B cell (primary cell): ENCODE measurements at regions not wholly inside any gene's neighbourhood (a gene's known extent, or its start where the extent isn't known, plus 50 kb on each side); places are given as distances from the start of the nearest gene placed in this dataset.

ENCODE experiments used
- ATAC-seq: fragments of 200-7000 bp; cut with Tn5 transposase; one replicate; pipeline ENCODE4 v1.10.0; 2021; ENCODE audit warnings: low read depth, mild to moderate bottlenecking, moderate number of reproducible peaks, moderate library complexity
- CTCF ChIA-PET: fragments of 350-600 bp; sonication (Branson Sonifier 250); formaldehyde crosslinking; loops from one replicate; lab custom pipeline; 2021; ENCODE audit warnings: antibody characterized with exemption, inconsistent platforms; lab: Charles Lee
- POLR2A ChIA-PET: fragments of 350-600 bp; sonication (Branson Sonifier 250); formaldehyde crosslinking; loops from one replicate; lab custom pipeline; 2021; ENCODE audit warnings: antibody characterized with exemption; lab: Charles Lee
- DNase-seq: peaks from one replicate; pipeline ENCODE4 v3.0.0; 2013
- H2AFZ ChIP-seq: 2 replicates; pipeline ENCODE4 v1.6.1; 2012; ENCODE audit warnings: mild to moderate bottlenecking, low read depth, low read length; ENCODE audit not compliant: insufficient read depth, poor library complexity, severe bottlenecking
- H3K27ac ChIP-seq, 2 donors: 1 replicate in 1 of 2; 2 replicates in 1 of 2; pipeline ENCODE4 v1.5.1; 2012 to 2013; ENCODE audit warnings: low read length in 2 of 2, mild to moderate bottlenecking in 2 of 2, moderate library complexity in 1 of 2
- H3K27me3 ChIP-seq, 4 experiments: fragments of 200-600 bp in 1 of 4; sonication (generic) in 1 of 4; replicated peaks in 1 of 4; 1 replicate in 2 of 4; 2 replicates in 2 of 4; pipeline versions ENCODE4 v1.6.1 to v1.7.0; 2013 to 2016; ENCODE audit warnings: low read length in 3 of 4, mild to moderate bottlenecking in 2 of 4, mixed read lengths in 1 of 4, moderate library complexity in 1 of 4; ENCODE audit not compliant: insufficient read depth in 4 of 4, control insufficient read depth in 3 of 4; ENCODE audit errors: control extremely low read depth in 1 of 4
- H3K36me3 ChIP-seq, 2 experiments: replicated peaks in 1 of 2; 1 replicate in 1 of 2; 2 replicates in 1 of 2; pipeline versions ENCODE4 v1.6.1 to v1.7.1; 2013; ENCODE audit warnings: low read length in 1 of 2; ENCODE audit not compliant: insufficient read depth in 2 of 2, control insufficient read depth in 1 of 2; ENCODE audit errors: control extremely low read depth in 1 of 2, extremely low read depth in 1 of 2
- H3K4me1 ChIP-seq, 2 donors: fragments of 200-600 bp in 1 of 2; sonication (generic) in 1 of 2; 1 replicate in 1 of 2; 2 replicates in 1 of 2; pipeline versions ENCODE4 v1.5.1 to v1.6.1; 2013 to 2017; ENCODE audit warnings: low read length in 2 of 2; ENCODE audit not compliant: control insufficient read depth in 2 of 2, insufficient read depth in 2 of 2
- H3K4me2 ChIP-seq: replicated peaks from 2 replicates; pipeline ENCODE3; 2012; ENCODE audit warnings: mild to moderate bottlenecking, low read depth, low read length; ENCODE audit not compliant: poor library complexity, severe bottlenecking
- H3K4me3 ChIP-seq, 5 experiments: fragments of 200-600 bp in 1 of 5; sonication (generic) in 1 of 5; 1 replicate in 3 of 5; 2 replicates in 2 of 5; pipeline versions ENCODE4 v1.5.1 to v1.7.0; 2011 to 2016; ENCODE audit warnings: low read length in 4 of 5, mild to moderate bottlenecking in 4 of 5, low read depth in 2 of 5, control low read depth in 1 of 5, moderate library complexity in 1 of 5; ENCODE audit not compliant: insufficient read depth in 1 of 5; ENCODE audit errors: control extremely low read depth in 1 of 5, extremely low read depth in 1 of 5
- H3K79me2 ChIP-seq: fragments of 200-600 bp; sonication (generic); one replicate; pipeline ENCODE4 v1.6.0; 2016; ENCODE audit warnings: low read length; ENCODE audit not compliant: control insufficient read depth, insufficient read depth
- H3K9ac ChIP-seq: fragments of 200-600 bp; sonication (generic); 2 replicates; pipeline ENCODE4 v1.6.1; 2017; ENCODE audit warnings: mild to moderate bottlenecking, low read length, moderate library complexity
- H3K9me3 ChIP-seq, 3 donors: one replicate each; pipeline versions ENCODE4 v1.6.1 to v1.7.1; 2013; ENCODE audit warnings: low read length in 2 of 3; ENCODE audit not compliant: control insufficient read depth in 2 of 3, insufficient read depth in 1 of 3; ENCODE audit errors: control extremely low read depth in 1 of 3
- H4K20me1 ChIP-seq: 2 replicates; pipeline ENCODE4 v1.6.0; 2012; ENCODE audit warnings: mild to moderate bottlenecking, low read length; ENCODE audit not compliant: insufficient read depth, control insufficient read depth, poor library complexity, severe bottlenecking
- H3K27ac Mint-ChIP-seq: one replicate; pipeline ENCODE4 v1.8.0; 2021; ENCODE audit warnings: mixed read lengths
- H3K27me3 Mint-ChIP-seq: one replicate; pipeline ENCODE4 v1.8.0; 2021; ENCODE audit warnings: mixed read lengths
- H3K4me1 Mint-ChIP-seq: one replicate; pipeline ENCODE4 v1.8.0; 2021; ENCODE audit warnings: mixed read lengths
- H3K4me3 Mint-ChIP-seq: one replicate; pipeline ENCODE4 v1.8.0; 2021; ENCODE audit warnings: mixed read lengths
- H3K9me3 Mint-ChIP-seq: one replicate; pipeline ENCODE4 v1.8.0; 2022; ENCODE audit warnings: mixed read lengths; ENCODE audit not compliant: insufficient read depth
- CTCF ChIP-seq: fragments of 200-600 bp; IDR thresholded peaks from one replicate; pipeline ENCODE4 v1.8.0; 2022; ENCODE audit warnings: antibody characterized with exemption, mild to moderate bottlenecking
- EZH2 ChIP-seq: IDR thresholded peaks from 2 replicates; pipeline ENCODE4 v1.6.1; 2012; ENCODE audit warnings: borderline replicate concordance, low read depth, mild to moderate bottlenecking, moderate library complexity, low read length; ENCODE audit not compliant: insufficient read depth, poor library complexity, severe bottlenecking
- WGBS: methylation state at CpG from one replicate; pipeline ENCODE4 v1.1.5; 2013; ENCODE audit warnings: missing lambda C conversion rate; ENCODE audit not compliant: insufficient coverage; 5-methylcytosine and 5-hydroxymethylcytosine counted together
- intact Hi-C: fragments of 100-400 bp; cut with micrococcal nuclease; formaldehyde crosslinking; loops from one replicate; pipeline ENCODE4 v1.10.0; 2022

DNA sequence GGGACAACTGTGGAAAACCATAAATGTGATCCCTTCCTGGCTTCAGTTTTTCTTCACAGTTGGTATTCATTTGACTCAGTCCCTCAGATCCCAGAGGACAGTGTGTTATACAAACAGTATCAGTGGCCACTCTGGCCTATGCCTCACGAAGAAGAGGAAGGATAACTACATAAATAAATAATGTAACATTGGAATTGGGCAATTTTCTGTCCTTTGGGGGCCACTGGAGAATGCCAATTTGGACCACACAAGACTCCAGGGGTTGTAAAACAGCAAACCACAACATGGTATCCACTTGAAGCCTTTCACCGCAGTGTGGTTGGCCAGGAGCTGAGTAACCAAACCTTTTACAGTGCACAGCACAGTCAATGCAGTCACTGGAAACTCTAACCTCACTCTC, 1077.0 kb downstream of the ROBO2 start:
- Mint-ChIP-seq H3K4me1 (no peaks in the 10 kb centered on the region), H3K27ac (no peak overlapping the region), H3K9me3 (peaks cover 8% of the 10 kb centered on the region), H3K4me3 (no peak overlapping the region), H3K27me3 (no peaks in the 10 kb centered on the region)
- Histone ChIP-seq H3K27me3 (no peaks in the 10 kb centered on the region), H3K9me3 (no peaks in the 10 kb centered on the region), H3K9ac (no peak overlapping the region), H3K36me3 (no peaks in the 10 kb centered on the region), H3K4me2 (no peak overlapping the region), H3K4me1 (no peaks in the 10 kb centered on the region), H2AFZ (no peak overlapping the region), H3K79me2 (no peaks in the 10 kb centered on the region), H3K27ac (no peak overlapping the region), H3K4me3 (no peak overlapping the region), H4K20me1 (no peaks in the 10 kb centered on the region)
- intact Hi-C loops = no loop called here
- ATAC-seq (no peak), DNase-seq (no peak)
- TF ChIP-seq CTCF = no peak
- TF ChIP-seq EZH2 = no peak
- POLR2A ChIA-PET = no interaction called here
- CTCF ChIA-PET = no interaction called here
- WGBS = 100% methylated on average over 1 of the region's 2 CpGs

- Mint-ChIP-seq H3K9me3 (peaks cover 9% of the 10 kb centered on the region), H3K4me1 (no peaks in the 10 kb centered on the region), H3K27ac (no peak overlapping the region), H3K27me3 (no peaks in the 10 kb centered on the region), H3K4me3 (no peak overlapping the region)
- Histone ChIP-seq H3K9ac (no peak overlapping the region), H3K27me3 (no peaks in the 10 kb centered on the region), H4K20me1 (no peaks in the 10 kb centered on the region), H3K27ac (no peak overlapping the region), H2AFZ (no peak overlapping the region), H3K4me2 (no peak overlapping the region), H3K4me3 (no peak overlapping the region), H3K79me2 (no peaks in the 10 kb centered on the region), H3K4me1 (no peaks in the 10 kb centered on the region), H3K9me3 (peaks cover 0 to 2% (median 0%) of the 10 kb centered on the region in 3 donors), H3K36me3 (no peaks in the 10 kb centered on the region)
- POLR2A ChIA-PET = no interaction called here
- TF ChIP-seq EZH2 = no peak
- no peak for TF ChIP-seq CTCF
- DNase-seq = no peak
- no peak for ATAC-seq
- CTCF ChIA-PET = no interaction called here
- no CpG with 5 or more reads among the region's 1 CpG for WGBS
- intact Hi-C loops = no loop called here
Measured at GRCh38 chr3:78123058-78123457, 1083.2 kb downstream of the ROBO2 start.
